ENCODE measurements at regions not wholly inside any gene's neighbourhood (a gene's known extent, or its start where the extent isn't known, plus 50 kb on each side); places are given as distances from the start of the nearest gene placed in this dataset.
"Not testable (repeated sequence)": the region's sequence is repeated elsewhere in the genome, so short reads cannot be mapped to it uniquely, and the experiment has no call there.

DNA sequence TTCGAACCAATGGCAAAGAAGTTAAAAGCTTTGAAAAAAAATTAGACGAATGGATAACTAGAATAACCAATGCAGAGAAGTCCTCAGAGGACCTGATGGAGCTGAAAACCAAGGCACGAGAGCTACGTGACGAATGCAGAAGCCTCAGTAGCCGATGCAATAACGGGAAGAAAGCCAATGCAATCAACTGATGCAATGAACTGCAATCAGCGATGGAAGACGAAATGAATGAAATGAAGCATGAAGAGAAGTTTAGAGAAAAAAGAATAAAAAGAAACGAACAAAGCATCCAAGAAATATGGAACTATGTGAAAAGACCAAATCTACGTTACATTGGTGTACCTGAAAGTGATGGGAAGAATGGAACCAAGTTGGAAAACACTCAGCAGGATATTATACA, 52.6 kb upstream of the MRPS30 start:
- not testable (repeated sequence) for DNase-seq

DNA sequence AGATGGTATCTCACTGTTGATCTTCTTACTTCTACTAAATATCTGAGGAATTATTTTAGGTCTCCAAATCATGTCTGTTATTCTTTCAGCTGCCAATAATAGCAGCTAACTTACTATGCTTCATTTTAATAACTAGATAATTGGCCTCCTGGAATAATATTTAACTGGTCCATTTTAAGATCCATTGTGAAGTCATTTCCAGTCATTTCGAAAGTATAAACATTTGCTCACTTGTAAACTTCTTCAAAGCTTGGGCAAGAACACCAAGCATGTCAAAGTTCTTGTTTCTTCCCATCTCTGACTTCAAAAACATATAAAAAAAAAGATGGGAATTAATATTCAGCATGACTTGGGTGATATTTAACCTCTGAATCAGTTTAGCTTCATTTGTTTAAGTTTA, 61.4 kb upstream of the MRPS30 start:
- DNase-seq, result no peak

DNA sequence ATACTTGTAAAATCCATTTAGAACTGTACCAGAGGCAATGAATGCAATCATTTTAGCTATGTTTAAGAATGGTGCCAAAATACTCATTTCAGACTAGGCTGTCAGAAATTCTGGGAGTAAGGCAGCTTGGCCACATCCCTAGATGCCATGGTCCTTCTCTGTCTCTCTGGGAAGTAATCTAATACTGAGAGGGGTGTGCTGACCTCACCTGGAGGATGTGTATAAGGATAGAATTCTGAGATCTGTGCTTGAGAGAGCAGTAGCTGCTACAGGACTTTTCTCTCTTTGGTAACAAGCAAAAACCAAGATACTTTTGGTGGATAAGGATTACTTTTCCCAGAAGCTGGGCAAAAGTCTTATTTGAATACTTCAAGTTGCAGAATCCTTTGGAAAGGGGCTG, 68.1 kb upstream of the MRPS30 start:
- no peak for DNase-seq

DNA sequence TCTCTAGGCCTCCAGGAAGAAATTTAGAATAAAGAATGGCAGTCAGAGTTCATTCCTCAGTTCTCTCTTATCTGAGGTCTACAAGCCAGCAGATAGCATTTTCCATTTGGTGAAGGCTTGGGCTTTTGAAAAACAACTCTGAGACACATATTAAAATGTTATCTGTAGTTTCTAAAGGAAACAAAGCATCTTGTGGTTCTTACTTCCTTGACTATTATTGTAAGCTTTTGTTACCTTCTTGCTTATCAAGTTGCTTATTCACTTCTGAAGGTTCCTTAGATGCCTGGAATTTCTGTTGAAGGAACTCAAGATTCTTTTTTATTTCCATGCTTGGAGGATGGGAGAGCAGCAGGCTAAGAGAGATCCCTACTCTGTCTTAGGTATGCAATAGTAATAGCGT, 79.2 kb upstream of the MRPS30 start:
- DNase-seq, result no peak

DNA sequence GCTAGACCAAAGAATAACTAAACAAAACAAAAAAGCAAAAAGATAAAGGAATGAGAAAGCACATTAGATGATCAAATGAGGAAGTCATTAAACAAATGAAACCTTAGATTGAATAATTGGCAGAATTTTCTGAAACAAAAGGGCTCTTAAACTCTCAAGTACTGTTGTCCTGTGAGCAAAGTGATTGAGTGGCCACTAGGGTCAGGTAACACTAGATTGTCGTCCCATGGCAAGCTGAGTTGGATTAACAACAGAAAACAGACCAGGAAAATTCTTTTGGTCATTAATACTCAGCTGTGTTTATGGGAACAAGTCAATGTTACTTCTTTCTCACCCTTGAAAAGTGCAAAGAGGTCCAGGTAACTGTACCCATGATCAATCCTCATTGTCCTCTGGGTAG, 81.6 kb upstream of the MRPS30 start:
- no peak for DNase-seq

DNA sequence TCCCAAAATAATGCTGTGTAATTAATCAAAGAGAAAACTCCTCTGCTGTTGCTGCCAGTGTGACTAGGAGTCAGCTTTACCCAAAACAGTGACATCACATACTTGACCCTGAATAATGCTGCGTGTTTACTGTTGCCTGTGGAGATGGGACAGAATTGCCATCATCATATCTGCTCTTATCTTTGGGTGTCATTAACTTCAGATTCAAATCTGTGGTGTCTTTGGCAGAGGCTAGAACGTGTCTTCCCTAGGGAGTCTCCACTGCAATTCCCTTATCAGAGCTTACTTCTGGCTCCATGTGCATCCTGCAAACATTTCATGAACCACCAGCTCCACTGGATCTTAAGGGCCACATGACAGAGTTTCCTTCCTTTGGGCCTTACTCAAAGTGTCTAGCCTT, 88.9 kb upstream of the MRPS30 start:
- no peak for DNase-seq

DNA sequence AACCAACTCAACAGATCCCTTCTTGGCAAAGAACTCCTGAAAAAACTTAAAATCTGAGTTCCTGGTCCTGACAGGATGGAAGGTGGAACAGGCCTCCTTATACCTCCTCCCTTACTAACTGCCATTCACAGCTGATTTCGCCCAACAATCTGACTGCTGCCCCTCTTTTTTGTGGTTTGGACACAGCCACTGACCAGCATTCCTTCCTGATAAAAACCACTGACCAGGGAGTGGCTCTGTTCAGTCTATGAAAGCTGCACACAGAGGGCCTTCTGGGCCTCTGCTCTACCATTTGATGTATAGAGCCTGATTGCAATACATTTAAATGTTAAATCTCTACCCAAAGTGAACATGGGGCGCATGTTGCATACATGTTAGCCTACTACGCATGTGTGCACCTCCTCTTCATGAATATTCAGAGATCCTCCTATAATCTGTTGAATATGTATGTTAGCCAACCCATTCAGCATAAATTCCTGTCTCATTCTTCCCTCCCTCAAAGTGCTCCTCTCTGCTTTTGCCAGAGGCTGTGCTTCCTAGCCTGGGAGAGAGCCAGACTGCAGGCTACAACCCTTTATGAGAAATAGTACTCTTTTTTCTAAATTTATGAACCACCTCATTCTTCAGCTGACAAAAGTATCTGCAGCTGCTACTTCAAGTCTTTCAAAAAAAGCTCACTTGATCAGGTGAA, 93.7 kb upstream of the MRPS30 start:
- DNase-seq, result no peak

DNA sequence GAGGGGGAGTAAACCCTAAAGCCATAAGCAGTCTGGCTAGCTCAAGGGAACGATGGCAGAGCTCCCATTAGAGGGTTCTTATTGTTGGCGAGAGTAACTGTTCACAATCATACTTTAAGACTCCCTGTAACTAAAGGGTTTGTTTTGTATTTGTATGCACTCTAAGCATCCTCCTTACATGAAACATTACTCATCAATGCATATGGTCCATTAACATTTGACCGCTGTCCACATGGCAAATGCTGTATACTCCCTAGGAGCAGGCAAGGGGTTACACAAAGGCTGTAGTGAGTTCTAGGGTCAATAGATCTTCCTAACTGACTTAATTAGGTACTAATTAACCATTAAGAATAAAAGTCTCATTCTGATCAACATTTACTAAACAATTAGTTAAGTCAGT, 95.3 kb upstream of the MRPS30 start:
- no peak for DNase-seq

DNA sequence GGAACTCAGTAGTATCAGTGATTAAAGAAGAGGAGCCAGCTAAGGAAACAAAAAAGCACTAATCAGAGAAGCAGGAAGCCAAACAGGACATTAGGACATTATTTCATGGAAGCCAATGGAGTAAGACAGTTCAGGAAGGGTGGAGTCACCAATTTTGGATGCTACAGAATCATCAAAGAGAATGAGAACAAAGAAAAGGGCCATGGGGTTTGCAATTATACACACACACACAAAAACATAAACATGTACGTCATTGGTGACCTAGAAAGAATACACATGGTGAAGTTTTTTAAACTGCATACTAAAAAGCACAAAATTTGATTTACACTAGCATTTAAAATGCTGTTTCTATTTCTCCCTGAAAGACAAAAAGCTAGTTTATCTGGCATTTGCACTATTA, 96.8 kb upstream of the MRPS30 start:
- no peak for DNase-seq

DNA sequence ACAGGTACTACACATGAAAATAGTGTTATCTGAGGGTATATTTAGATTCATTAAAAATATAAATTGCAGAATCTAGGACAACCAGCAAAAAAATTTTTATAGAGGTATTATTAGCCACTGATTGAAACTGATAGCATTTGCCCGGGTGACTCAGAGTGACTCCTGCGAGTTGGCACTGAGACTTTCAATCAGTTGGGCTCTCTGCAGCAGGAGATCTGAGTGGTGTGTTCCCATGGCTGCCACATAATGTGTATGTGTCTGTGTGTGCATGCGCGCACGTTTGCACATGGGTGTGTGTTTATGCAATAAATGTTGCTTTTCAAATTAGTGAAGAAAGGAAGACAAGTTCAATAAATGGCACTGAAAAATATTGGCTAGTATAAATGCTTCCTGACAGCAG, 100.1 kb upstream of the MRPS30 start:
- no peak for DNase-seq

DNA sequence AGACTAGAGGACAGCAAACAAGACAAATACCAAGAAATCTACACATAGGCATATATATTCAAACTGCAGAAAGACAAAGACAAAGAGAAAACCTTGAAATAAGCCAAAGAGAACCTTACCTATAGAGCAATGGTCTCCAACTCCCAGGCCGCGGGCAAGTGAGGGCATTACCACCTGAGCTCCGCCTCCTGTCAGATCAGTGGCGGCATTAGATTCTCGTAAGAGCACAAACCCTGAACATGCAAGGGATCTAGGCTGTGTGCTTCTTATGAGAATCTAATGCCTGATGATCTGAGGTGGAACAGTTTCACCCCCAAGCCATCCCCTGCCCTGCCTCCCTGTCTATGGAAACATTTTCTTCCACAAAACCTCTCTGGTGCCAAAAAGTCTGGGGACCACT, 101.0 kb upstream of the MRPS30 start:
- DNase-seq, result no peak

DNA sequence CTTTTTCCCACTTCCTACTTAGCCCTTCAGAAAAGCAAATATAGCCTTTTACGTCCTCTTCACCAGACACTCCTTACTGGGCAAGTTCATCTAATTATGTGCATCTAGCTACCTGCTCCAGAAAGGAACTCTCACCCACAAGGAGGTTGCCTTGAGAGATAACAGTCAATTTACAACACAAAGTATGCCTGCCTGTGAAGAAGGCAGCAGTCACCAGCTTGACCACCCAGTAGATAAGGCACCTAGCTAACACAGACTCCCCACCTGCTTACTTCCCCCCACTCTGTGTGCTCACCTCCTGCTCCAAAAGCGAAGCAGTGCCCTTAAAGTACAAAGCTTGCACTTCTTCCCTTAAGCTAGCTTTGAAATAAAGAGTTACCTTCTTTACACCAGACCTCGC, 111.7 kb upstream of the MRPS30 start:
- no peak for DNase-seq

DNA sequence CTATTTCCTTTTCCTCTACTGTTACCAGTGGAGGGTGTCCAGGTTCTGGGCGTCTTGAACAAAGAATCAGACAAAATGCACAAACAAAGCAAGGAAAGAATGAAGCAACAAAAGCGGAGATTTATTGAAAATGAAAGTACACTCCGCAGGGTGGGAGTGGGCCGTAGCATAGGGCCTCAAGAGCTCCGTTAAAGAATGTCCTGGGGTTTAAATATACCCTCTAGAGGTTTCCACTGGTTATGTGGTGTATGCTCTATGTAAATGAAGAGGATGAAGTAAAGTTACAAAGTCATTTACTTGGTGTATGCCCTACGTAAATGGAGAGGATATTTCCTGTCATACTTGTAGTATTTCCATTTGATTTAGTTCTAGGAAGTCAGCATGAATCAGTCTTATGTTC, 113.5 kb upstream of the MRPS30 start:
- no peak for DNase-seq

DNA sequence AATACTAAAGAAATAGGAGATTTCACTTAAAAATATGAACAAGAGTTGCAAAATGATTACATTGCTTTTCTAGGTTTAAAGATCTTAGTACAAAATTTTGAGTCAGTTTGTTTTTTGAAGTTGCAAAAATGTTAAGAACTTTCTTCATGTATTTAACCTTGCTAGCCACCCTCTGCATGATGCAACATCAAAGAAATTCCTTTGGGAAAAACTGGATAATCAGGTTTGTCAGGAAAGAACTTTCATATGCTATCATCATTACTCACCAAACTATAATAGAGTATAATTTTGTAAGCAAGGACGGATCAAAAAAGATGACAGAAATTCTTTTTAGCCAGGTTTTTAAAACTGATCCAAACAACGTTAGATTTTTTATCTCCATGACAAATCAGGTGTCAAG, 116.9 kb upstream of the MRPS30 start:
- no peak for DNase-seq

DNA sequence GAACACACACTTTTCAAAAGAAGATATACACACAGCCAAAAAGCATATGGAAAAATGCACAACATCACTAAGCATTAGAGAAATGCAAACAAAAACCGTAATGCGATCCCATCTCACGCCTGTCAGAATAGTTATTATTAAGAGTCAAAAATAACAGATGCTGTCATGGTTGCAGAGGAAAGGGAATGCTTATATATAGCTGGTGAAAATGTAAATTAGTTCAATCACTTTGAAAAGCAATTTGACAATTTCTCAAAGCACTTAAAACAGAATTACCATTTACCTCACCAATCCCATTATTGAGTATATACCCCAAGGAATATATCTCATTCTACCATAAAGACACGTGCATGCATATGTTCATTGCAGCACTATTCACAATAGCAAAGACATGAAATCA, 126.8 kb upstream of the MRPS30 start:
- DNase-seq, result no peak

DNA sequence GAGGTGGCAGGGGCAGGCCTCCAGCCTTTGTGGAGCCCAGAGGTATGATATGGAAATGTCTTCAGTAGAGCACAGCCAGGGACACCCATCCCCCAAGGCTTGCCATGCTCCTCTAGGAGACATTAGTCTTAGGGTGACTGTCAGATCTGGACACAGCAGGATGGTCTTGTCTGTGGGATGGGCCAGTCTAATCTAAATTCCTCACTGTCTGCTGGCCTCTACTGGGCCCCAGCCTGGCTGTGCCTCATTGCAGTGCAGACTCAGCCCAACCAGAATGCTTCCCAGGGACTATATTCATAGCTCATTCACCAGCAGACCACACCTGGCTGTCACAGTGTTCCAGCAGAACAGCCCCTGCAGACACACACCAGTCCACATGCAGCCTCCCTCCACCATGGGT, 129.5 kb upstream of the MRPS30 start:
- no peak for DNase-seq

DNA sequence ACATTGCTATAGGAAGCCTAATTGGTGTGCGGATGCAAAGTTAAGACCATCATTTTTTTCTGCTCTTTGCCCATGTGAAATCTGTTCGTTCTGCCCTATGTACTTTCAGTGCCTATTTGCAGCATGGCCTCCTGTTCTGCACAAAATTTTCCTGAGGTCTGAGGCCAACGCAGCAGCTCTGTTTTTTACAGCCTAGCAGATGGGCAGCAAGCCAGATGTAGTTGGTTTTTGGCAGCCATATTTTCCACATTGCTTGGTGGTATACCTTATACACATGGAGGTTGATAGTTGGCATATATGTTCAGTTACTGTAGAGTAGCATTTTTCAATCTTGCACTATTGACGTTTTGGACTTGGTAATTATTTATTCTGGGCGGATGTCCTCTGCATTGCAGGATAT, 133.5 kb upstream of the MRPS30 start:
- no peak for DNase-seq

DNA sequence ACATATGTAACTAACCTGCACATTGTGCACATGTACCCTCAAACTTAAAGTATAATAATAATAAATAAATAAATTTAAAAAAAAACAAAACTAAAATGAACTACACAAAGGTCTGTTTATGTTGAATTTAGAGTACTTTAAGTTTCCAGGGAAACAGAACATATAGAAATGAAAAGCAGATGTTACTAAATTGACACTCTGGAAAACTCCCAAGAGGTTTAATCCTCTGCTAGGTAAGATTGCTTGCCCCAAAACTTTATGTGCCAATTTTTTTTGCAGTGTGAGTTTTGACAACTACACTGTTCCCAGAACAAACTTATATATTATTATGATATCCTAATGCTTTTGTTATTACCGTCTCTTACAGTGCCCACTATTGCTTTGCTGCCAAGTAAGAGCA, 134.3 kb upstream of the MRPS30 start:
- no peak for DNase-seq

DNA sequence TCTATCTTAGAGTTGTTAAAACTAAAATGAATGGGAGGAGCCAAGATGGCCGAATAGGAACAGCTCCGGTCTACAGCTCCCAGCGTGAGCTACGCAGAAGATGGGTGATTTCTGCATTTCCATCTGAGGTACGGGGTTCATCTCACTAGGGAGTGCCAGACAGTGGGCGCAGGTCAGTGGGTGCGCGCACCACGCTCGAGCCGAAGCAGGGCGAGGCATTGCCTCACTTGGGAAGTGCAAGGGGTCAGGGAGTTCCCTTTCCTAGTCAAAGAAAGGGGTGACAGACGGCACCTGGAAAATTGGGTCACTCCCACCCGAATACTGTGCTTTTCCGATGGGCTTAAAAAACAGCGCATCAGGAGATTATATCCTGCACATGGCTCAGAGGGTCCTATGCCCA, 140.3 kb upstream of the MRPS30 start:
- not testable (repeated sequence) for DNase-seq

DNA sequence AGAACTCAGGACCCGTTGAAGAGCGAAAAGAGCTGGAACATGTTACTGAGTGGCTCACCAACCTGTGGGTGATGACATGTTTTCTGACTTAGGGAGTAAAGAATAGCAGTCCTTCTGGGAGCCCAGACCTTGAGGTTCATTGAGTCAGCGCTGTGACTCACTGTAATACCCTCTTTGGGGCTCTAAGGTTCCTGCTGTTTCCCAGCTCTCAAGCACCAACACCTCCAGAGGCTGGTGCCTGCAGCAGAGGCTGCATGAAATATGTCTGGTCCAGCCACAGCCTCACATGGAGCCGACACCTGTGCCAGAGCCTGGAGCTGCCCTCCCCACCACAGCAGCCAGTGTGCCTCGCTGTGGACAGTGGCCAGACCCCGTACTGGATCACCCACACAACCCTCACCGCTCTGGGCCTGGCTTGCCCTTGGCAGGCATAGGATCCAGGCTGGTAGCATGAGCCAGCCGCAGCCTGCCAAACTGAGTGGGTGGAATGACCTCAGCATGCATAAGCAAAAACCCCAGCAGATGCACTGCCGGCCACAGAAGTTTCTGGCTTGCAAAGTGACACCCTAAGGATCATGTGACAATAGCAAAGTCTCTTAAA, 143.5 kb upstream of the MRPS30 start:
- DNase-seq, result no peak

DNA sequence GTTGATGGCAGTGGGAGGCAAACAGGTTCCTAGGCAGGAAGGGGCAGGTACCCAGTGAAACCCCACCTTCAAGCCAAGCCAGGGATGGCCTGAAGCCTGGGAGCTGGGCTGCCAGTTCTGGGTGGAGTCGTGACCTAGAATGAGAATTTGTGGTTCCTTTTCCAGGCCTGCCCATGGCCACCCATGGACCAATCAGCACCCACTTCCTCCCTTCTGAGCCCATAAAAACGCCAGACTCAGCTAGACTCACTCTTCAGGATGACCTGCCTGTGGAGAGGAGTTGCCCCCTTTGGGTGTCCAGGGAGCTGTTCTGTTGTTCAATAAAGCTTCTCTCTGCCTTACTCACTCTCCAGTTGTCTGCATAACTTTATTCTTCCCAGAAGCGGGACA, 144.0 kb upstream of the MRPS30 start:
- no peak for DNase-seq

DNA sequence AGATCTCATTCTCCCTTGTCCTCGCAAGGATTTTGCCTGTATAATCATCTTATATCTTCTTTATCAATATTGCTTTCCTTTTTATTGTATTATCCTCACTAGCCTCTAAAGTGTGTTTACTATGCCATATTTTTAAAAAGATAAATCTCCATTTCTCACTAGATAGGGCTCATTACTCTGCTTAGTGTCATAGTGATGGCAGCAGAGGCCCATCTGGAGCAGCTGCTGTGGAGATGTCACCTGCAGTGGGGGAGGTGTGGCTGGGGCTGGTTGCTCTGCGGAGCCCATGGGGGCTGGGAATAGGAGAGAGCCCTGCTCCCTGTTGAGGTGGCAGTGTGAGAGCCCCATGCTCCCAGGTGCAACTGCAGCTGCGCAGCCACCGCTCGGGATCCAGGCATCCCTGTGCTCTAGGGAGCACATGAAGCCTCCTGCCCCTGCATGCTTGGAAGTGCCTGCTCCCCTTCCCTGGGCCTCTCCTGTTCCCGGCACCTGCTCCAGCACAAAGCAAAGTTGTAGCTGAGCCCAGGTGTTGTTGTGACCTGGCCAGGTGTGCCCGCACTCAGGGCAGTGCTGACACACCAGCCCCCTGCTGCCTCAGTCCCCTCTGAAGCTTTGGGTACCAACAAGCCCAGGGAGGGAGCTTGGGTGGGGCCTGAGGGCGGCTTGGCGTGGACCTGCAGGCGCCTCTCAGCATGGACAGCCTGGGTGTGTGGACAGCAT, 144.6 kb upstream of the MRPS30 start:
- no peak for DNase-seq

DNA sequence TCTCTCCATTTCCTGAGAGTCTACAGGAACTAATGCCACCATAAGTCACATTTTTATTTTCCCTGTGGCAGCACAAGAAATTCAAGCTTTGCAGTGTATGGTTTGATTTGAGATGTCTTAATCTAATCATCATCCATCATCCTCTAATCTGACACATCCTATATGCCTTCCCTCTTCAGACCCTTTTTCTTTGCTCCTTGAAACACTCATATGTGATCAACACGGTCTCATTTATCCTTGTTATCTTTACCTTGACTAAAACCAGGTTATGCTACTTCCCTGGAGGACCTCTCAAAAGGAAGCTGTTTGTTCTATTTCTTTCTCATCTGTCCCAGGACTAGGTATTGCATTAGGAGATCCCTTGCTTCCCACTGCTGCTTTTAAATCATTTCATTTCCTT, 146.9 kb upstream of the MRPS30 start:
- DNase-seq, result no peak

DNA sequence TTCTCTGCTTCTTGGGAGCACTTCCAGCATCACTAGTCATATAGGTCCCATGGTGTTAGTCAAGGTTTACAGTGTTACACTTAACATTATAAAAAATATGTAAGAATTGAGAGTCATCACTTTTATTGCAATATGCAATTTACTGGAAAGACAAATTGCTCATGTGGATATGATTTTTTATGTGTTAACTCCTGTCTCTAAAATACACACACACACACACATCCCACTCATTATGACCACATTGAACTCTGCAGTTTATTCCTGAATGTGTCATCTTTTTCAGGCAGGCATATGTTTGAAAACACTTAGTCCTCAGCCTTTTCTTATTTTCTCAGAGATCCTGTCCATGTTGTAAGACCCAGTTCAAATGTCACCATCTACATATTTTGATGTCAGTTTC, 148.5 kb upstream of the MRPS30 start:
- no peak for DNase-seq
